ENCODE measurements at regions not wholly inside any gene's neighbourhood (a gene's known extent, or its start where the extent isn't known, plus 50 kb on each side); places are given as distances from the start of the nearest gene placed in this dataset.

GRCh38 chr2:158905784-158906183 is 62.7 kb upstream of the TANC1 start:
- Mint-ChIP-seq H3K36me3 (no peaks in the 10 kb centered on the region), H3K4me1 (peaks cover 0 to 2% (median 0%) of the 10 kb centered on the region in 4 donors), H3K27ac (no peak overlapping the region), H3K4me3 (no peak overlapping the region), H3K27me3 (peaks cover 2 to 4% of the 10 kb centered on the region in 2 donors), H3K9me3 (no peaks in the 10 kb centered on the region)
- CTCF ChIA-PET (ENCODE audit: partially characterized antibody): no interaction called here
- H3K27me3 ChIP-seq (ENCODE audit: insufficient read depth, low read length): no peaks in the 10 kb centered on the region
- H3K27ac ChIP-seq (ENCODE audit: low read depth, low read length): no peak overlapping the region
- H3K4me1 ChIP-seq (ENCODE audit: insufficient read depth, low read length): no peaks in the 10 kb centered on the region
- no peak overlapping the region for H3K4me3 ChIP-seq (ENCODE audit: low read length in 2 of 2)
- no peaks in the 10 kb centered on the region for H3K36me3 ChIP-seq (ENCODE audit: insufficient read depth, low read length)
- POLR2A ChIA-PET (ENCODE audit: partially characterized antibody): no interaction called here
- intact Hi-C loops (cut with micrococcal nuclease): no loop called here
- no peaks in the 10 kb centered on the region for H3K9me3 ChIP-seq (ENCODE audit: control insufficient read depth in 1 of 2, low read length in 2 of 2)
- DNase-seq: no peak

- H3K36me3 ChIP-seq (ENCODE audit: insufficient read depth, low read length): no peaks in the 10 kb centered on the region
- no peak overlapping the region for H3K4me3 ChIP-seq (ENCODE audit: low read length in 2 of 2)
- H3K9me3 Mint-ChIP-seq: no peaks in the 10 kb centered on the region
- no peak for DNase-seq
- no peaks in the 10 kb centered on the region for H3K36me3 Mint-ChIP-seq
- CTCF ChIA-PET (ENCODE audit: partially characterized antibody): interaction anchor here (0.9 to 1.2 kb wide), 2 partner anchors 10 to 211 kb away, joined by 3 read pairs; no protein-coding TSS in a partner anchor
- H3K27me3 ChIP-seq (ENCODE audit: insufficient read depth, low read length): no peaks in the 10 kb centered on the region
- H3K27ac Mint-ChIP-seq: no peak overlapping the region
- no peak overlapping the region for H3K27ac ChIP-seq (ENCODE audit: low read depth, low read length)
- no peak overlapping the region for H3K4me3 Mint-ChIP-seq
- peaks cover 2 to 3% of the 10 kb centered on the region in 2 donors for H3K27me3 Mint-ChIP-seq
- intact Hi-C loops (cut with micrococcal nuclease): no loop called here
- no peaks in the 10 kb centered on the region for H3K9me3 ChIP-seq (ENCODE audit: control insufficient read depth in 1 of 2, low read length in 2 of 2)
- no peaks in the 10 kb centered on the region for H3K4me1 Mint-ChIP-seq
- POLR2A ChIA-PET (ENCODE audit: partially characterized antibody): no interaction called here
- no peaks in the 10 kb centered on the region for H3K4me1 ChIP-seq (ENCODE audit: insufficient read depth, low read length)
Measured at GRCh38 chr2:158907926-158908456, 60.4 kb upstream of the TANC1 start.

GRCh38 chr2:158912112-158912511 is 56.3 kb upstream of the TANC1 start:
- DNase-seq: no peak
- POLR2A ChIA-PET (ENCODE audit: partially characterized antibody): no interaction called here
- no peak overlapping the region for H3K27ac Mint-ChIP-seq
- no peak overlapping the region for H3K4me3 ChIP-seq (ENCODE audit: low read length in 2 of 2)
- H3K4me1 ChIP-seq (ENCODE audit: insufficient read depth, low read length): no peaks in the 10 kb centered on the region
- no peaks in the 10 kb centered on the region for H3K9me3 ChIP-seq (ENCODE audit: control insufficient read depth in 1 of 2, low read length in 2 of 2)
- no peaks in the 10 kb centered on the region for H3K9me3 Mint-ChIP-seq
- H3K27me3 Mint-ChIP-seq: peaks cover 2 to 5% of the 10 kb centered on the region in 2 donors
- intact Hi-C loops (cut with micrococcal nuclease): no loop called here
- no peak overlapping the region for H3K27ac ChIP-seq (ENCODE audit: low read depth, low read length)
- H3K36me3 Mint-ChIP-seq: no peaks in the 10 kb centered on the region
- H3K4me3 Mint-ChIP-seq: no peak overlapping the region
- no peaks in the 10 kb centered on the region for H3K4me1 Mint-ChIP-seq
- no peaks in the 10 kb centered on the region for H3K36me3 ChIP-seq (ENCODE audit: insufficient read depth, low read length)
- H3K27me3 ChIP-seq (ENCODE audit: insufficient read depth, low read length): no peaks in the 10 kb centered on the region
- CTCF ChIA-PET (ENCODE audit: partially characterized antibody): interaction anchor here (0.7 kb wide), 1 partner anchor 720 kb away, joined by 3 read pairs; no protein-coding TSS in a partner anchor

GRCh38 chr2:158912765-158913164 is 55.7 kb upstream of the TANC1 start:
- Mint-ChIP-seq H3K36me3 (no peaks in the 10 kb centered on the region), H3K4me3 (no peak overlapping the region), H3K27ac (no peak overlapping the region), H3K9me3 (no peaks in the 10 kb centered on the region), H3K4me1 (no peaks in the 10 kb centered on the region), H3K27me3 (peaks cover 0 to 5% of the 10 kb centered on the region in 2 donors)
- intact Hi-C loops (cut with micrococcal nuclease): no loop called here
- no peaks in the 10 kb centered on the region for H3K36me3 ChIP-seq (ENCODE audit: insufficient read depth, low read length)
- POLR2A ChIA-PET (ENCODE audit: partially characterized antibody): no interaction called here
- H3K9me3 ChIP-seq (ENCODE audit: control insufficient read depth in 1 of 2, low read length in 2 of 2): no peaks in the 10 kb centered on the region
- no peaks in the 10 kb centered on the region for H3K27me3 ChIP-seq (ENCODE audit: insufficient read depth, low read length)
- no peak overlapping the region for H3K4me3 ChIP-seq (ENCODE audit: low read length in 2 of 2)
- no peak for DNase-seq
- H3K4me1 ChIP-seq (ENCODE audit: insufficient read depth, low read length): no peaks in the 10 kb centered on the region
- CTCF ChIA-PET (ENCODE audit: partially characterized antibody): no interaction called here
- no peak overlapping the region for H3K27ac ChIP-seq (ENCODE audit: low read depth, low read length)

DNA sequence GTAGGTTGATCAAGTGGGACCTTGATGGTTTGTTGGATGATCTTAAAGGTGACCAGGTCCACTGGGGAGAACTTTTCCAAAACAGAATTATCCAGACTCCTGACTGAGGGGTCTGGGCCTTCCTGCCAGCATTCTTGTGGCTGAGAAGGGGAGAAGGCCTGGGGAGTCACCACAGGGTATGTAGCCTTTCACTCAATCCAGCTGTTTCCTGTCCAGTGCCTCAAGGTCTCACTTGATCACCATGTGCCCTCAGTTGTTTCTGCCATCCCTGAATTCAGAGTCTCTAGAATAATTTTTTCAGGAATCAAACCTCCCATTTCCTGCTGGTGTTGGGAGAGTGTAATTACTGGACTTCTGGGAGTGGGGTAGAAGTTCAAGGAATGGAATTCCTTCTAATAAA is 54.4 kb upstream of the TANC1 start:
- ChIA-PET CTCF (ENCODE audit: partially characterized antibody) (no interaction called here), POLR2A (ENCODE audit: partially characterized antibody) (no interaction called here)
- H3K9me3 Mint-ChIP-seq: no peaks in the 10 kb centered on the region
- intact Hi-C loops (cut with micrococcal nuclease): no loop called here
- Histone ChIP-seq H3K36me3 (ENCODE audit: insufficient read depth, low read length) (no peaks in the 10 kb centered on the region), H3K4me1 (ENCODE audit: insufficient read depth, low read length) (no peaks in the 10 kb centered on the region), H3K9me3 (ENCODE audit: control insufficient read depth in 1 of 2, low read length in 2 of 2) (no peaks in the 10 kb centered on the region), H3K27me3 (ENCODE audit: insufficient read depth, low read length) (no peaks in the 10 kb centered on the region), H3K4me3 (ENCODE audit: low read length in 2 of 2) (no peak overlapping the region), H3K27ac (ENCODE audit: low read depth, low read length) (no peak overlapping the region)
- no peaks in the 10 kb centered on the region for H3K36me3 Mint-ChIP-seq
- H3K27ac Mint-ChIP-seq: no peak overlapping the region
- peaks cover 0 to 5% of the 10 kb centered on the region in 2 donors for H3K27me3 Mint-ChIP-seq
- no peak for DNase-seq
- no peak overlapping the region for H3K4me3 Mint-ChIP-seq
- H3K4me1 Mint-ChIP-seq: no peaks in the 10 kb centered on the region

- POLR2A ChIA-PET (ENCODE audit: partially characterized antibody): no interaction called here
- CTCF ChIA-PET (ENCODE audit: partially characterized antibody): interaction anchor here (1.0 kb wide), 1 partner anchor 12 kb away, joined by 3 read pairs; no protein-coding TSS in a partner anchor
- Histone ChIP-seq H3K4me1 (ENCODE audit: insufficient read depth, low read length) (no peaks in the 10 kb centered on the region), H3K36me3 (ENCODE audit: insufficient read depth, low read length) (no peaks in the 10 kb centered on the region), H3K27me3 (ENCODE audit: insufficient read depth, low read length) (no peaks in the 10 kb centered on the region), H3K27ac (ENCODE audit: low read depth, low read length) (no peak overlapping the region), H3K4me3 (ENCODE audit: low read length in 2 of 2) (no peak overlapping the region), H3K9me3 (ENCODE audit: control insufficient read depth in 1 of 2, low read length in 2 of 2) (no peaks in the 10 kb centered on the region)
- H3K36me3 Mint-ChIP-seq: no peaks in the 10 kb centered on the region
- H3K4me1 Mint-ChIP-seq: no peaks in the 10 kb centered on the region
- no peak overlapping the region for H3K27ac Mint-ChIP-seq
- no peak overlapping the region for H3K4me3 Mint-ChIP-seq
- H3K27me3 Mint-ChIP-seq: peaks cover 0 to 5% of the 10 kb centered on the region in 2 donors
- no peaks in the 10 kb centered on the region for H3K9me3 Mint-ChIP-seq
- no peak for DNase-seq
- intact Hi-C loops (cut with micrococcal nuclease): no loop called here
Measured at GRCh38 chr2:158914731-158915130, 53.7 kb upstream of the TANC1 start.

- H3K4me1 Mint-ChIP-seq: no peaks in the 10 kb centered on the region
- H3K4me3 Mint-ChIP-seq: no peak overlapping the region
- peaks cover 0 to 5% of the 10 kb centered on the region in 2 donors for H3K27me3 Mint-ChIP-seq
- H3K27ac ChIP-seq (ENCODE audit: low read depth, low read length): no peak overlapping the region
- POLR2A ChIA-PET (ENCODE audit: partially characterized antibody): no interaction called here
- H3K9me3 ChIP-seq (ENCODE audit: control insufficient read depth in 1 of 2, low read length in 2 of 2): no peaks in the 10 kb centered on the region
- no peak for DNase-seq
- no peaks in the 10 kb centered on the region for H3K9me3 Mint-ChIP-seq
- CTCF ChIA-PET (ENCODE audit: partially characterized antibody): no interaction called here
- no peaks in the 10 kb centered on the region for H3K36me3 Mint-ChIP-seq
- no peaks in the 10 kb centered on the region for H3K4me1 ChIP-seq (ENCODE audit: insufficient read depth, low read length)
- intact Hi-C loops (cut with micrococcal nuclease): loop anchor here (2.0 kb wide), 1 partner anchor 36 kb away; no protein-coding TSS in a partner anchor
- H3K27me3 ChIP-seq (ENCODE audit: insufficient read depth, low read length): no peaks in the 10 kb centered on the region
- no peak overlapping the region for H3K4me3 ChIP-seq (ENCODE audit: low read length in 2 of 2)
- no peaks in the 10 kb centered on the region for H3K36me3 ChIP-seq (ENCODE audit: insufficient read depth, low read length)
- H3K27ac Mint-ChIP-seq: no peak overlapping the region
Measured at GRCh38 chr2:158917121-158917520, 51.3 kb upstream of the TANC1 start.

DNA sequence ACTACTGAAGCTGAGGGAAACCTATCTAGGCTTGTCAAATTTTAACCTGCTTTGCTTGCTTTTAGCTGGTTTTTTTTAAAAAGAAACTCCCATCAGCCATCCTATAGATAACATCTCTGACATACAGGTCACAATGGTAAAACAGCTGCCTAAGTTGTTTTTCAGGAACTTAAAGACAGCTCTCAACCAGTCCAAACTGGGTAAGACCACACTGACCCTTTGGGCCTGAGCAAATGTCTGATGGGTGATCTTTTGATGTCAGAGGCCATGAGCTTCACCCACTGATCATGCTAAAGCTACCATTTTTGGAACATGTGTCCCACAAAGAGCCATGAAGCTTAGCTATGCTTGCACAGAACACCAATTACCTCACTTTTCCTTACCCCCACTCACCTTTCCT is 50.0 kb upstream of the TANC1 start:
- Histone ChIP-seq H3K36me3 (ENCODE audit: insufficient read depth, low read length) (no peaks in the 10 kb centered on the region), H3K27ac (ENCODE audit: low read depth, low read length) (no peak overlapping the region), H3K9me3 (ENCODE audit: control insufficient read depth in 1 of 2, low read length in 2 of 2) (no peaks in the 10 kb centered on the region), H3K27me3 (ENCODE audit: insufficient read depth, low read length) (no peaks in the 10 kb centered on the region), H3K4me1 (ENCODE audit: insufficient read depth, low read length) (no peaks in the 10 kb centered on the region), H3K4me3 (ENCODE audit: low read length in 2 of 2) (no peak overlapping the region)
- Mint-ChIP-seq H3K4me3 (no peak overlapping the region), H3K4me1 (no peaks in the 10 kb centered on the region), H3K9me3 (no peaks in the 10 kb centered on the region), H3K27me3 (peaks cover 3% of the 10 kb centered on the region in 2 donors), H3K27ac (no peak overlapping the region), H3K36me3 (no peaks in the 10 kb centered on the region)
- ChIA-PET POLR2A (ENCODE audit: partially characterized antibody) (no interaction called here), CTCF (ENCODE audit: partially characterized antibody) (interaction anchor here (1.0 kb wide), 1 partner anchor 200 kb away, joined by 3 read pairs; no protein-coding TSS in a partner anchor)
- intact Hi-C loops (cut with micrococcal nuclease): no loop called here
- no peak for DNase-seq

Measured in CD4-positive, alpha-beta memory T cell (primary cell).